GM12878 (cell line): ENCODE measurements at regions not wholly inside any gene's neighbourhood (a gene's known extent, or its start where the extent isn't known, plus 50 kb on each side); places are given as distances from the start of the nearest gene placed in this dataset.

Source experiments
- ATAC-seq: fragments of 200-7000 bp; cut with Tn5 transposase; 3 replicates; pipeline ENCODE4 v1.9.1; 2020; ENCODE audit warnings: mild to moderate bottlenecking, moderate library complexity
- BruUV-seq: library from RNA; stranded (reverse); fragments of 400-500 nt; replicated peaks from 2 replicates; lab custom pipeline; 2021; lab: Mats Ljungman, UMichigan
- CTCF ChIA-PET: fragments of 300-600 bp; sonication (Branson Sonifier 250); formaldehyde crosslinking; extraction: SDS; loops from one replicate; lab custom pipeline; 2021; ENCODE audit warnings: inconsistent platforms; lab: Yijun Ruan, JAX
- POLR2A ChIA-PET: fragments of 350-600 bp; formaldehyde crosslinking; extraction: SDS; loops from one replicate; lab custom pipeline; 2021; ENCODE audit warnings: inconsistent platforms; lab: Charles Lee
- RAD21 ChIA-PET: fragments of 300-600 bp; sonication (Branson Sonifier 250); formaldehyde crosslinking; loops from one replicate; lab custom pipeline; 2023; ENCODE audit warnings: antibody characterized with exemption; ENCODE audit not compliant: unreplicated experiment; lab: Charles Lee
- SMC1A ChIA-PET: fragments of 300-600 bp; sonication (Branson Sonifier 250); formaldehyde crosslinking; loops from one replicate; lab custom pipeline; 2023; ENCODE audit not compliant: unreplicated experiment, uncharacterized antibody; lab: Charles Lee
- DNase-seq: peaks from one replicate; pipeline ENCODE4 v3.0.0-alpha.2; 2011; ENCODE audit warnings: low read depth, low spot score
- FAIRE-seq: peaks from 3 replicates; lab custom pipeline; 2011; peaks lifted over from hg19 to GRCh38; lab: Jason Lieb, UNC
- H2AFZ ChIP-seq: 2 replicates; pipeline ENCODE4 v1.6.0; 2011; ENCODE audit warnings: low read depth, low read length, control low read depth; ENCODE audit not compliant: control insufficient read depth
- H3K27ac ChIP-seq: 2 replicates; pipeline ENCODE4 v1.5.1; 2011; ENCODE audit warnings: control low read depth; ENCODE audit not compliant: control insufficient read depth, insufficient read depth
- H3K27me3 ChIP-seq, 2 experiments: replicated peaks in 1 of 2; 2 replicates each; pipeline versions ENCODE4 v1.6.0 to v1.6.1; 2011; ENCODE audit warnings: low read length in 1 of 2; ENCODE audit not compliant: control insufficient read depth in 2 of 2, insufficient read depth in 2 of 2
- H3K36me3 ChIP-seq, 2 experiments: 2 replicates each; pipeline ENCODE4 v1.5.1; 2011; ENCODE audit warnings: low read length in 1 of 2; ENCODE audit not compliant: control insufficient read depth in 2 of 2, insufficient read depth in 2 of 2
- H3K4me1 ChIP-seq: 2 replicates; pipeline ENCODE4 v1.6.1; 2011; ENCODE audit warnings: mild to moderate bottlenecking, low read length, moderate library complexity, mixed read lengths; ENCODE audit not compliant: control insufficient read depth, insufficient read depth
- H3K4me2 ChIP-seq: 2 replicates; pipeline ENCODE4 v1.6.0; 2011; ENCODE audit warnings: control low read depth; ENCODE audit not compliant: control insufficient read depth, insufficient read depth
- H3K4me3 ChIP-seq: fragments of 200-600 bp; sonication (generic); 2 replicates; pipeline ENCODE4 v1.5.1; 2016
- H3K79me2 ChIP-seq: 2 replicates; pipeline ENCODE4 v1.6.0; 2011; ENCODE audit warnings: low read length; ENCODE audit not compliant: control insufficient read depth, insufficient read depth
- H3K9ac ChIP-seq: 2 replicates; pipeline ENCODE4 v1.8.0; 2011; ENCODE audit warnings: low read length, control low read depth, mixed read lengths; ENCODE audit not compliant: control insufficient read depth, insufficient read depth
- H3K9me3 ChIP-seq: replicated peaks from 3 replicates; pipeline ENCODE4 v1.5.1; 2011; ENCODE audit warnings: mild to moderate bottlenecking, low read length; ENCODE audit not compliant: control insufficient read depth, insufficient read depth
- H4K20me1 ChIP-seq: 2 replicates; pipeline ENCODE4 v1.6.0; 2011; ENCODE audit not compliant: control insufficient read depth, insufficient read depth
- CBX3 ChIP-seq: fragments of 200-600 bp; sonication (generic); IDR thresholded peaks from 2 replicates; pipeline ENCODE4 v1.6.1; 2016; ENCODE audit warnings: low read depth, borderline replicate concordance
- EGR1 ChIP-seq, 2 experiments: IDR thresholded peaks; 1 replicate in 1 of 2; 2 replicates in 1 of 2; pipeline ENCODE4 v1.6.1; 2011 to 2012; ENCODE audit warnings: low read depth in 2 of 2, low read length in 2 of 2, borderline replicate concordance in 1 of 2, mild to moderate bottlenecking in 1 of 2, moderate library complexity in 1 of 2
- IRF5 ChIP-seq: fragments of 450-650 bp; IDR thresholded peaks from 2 replicates; pipeline ENCODE4 v1.6.1; 2017; ENCODE audit warnings: borderline replicate concordance
- JUND ChIP-seq: IDR thresholded peaks from 2 replicates; pipeline ENCODE4 v1.6.1; 2012; ENCODE audit warnings: low read depth, mild to moderate bottlenecking, low read length, improper control_type of control experiment, moderate library complexity
- KDM1A ChIP-seq: fragments of 200-600 bp; sonication (generic); IDR thresholded peaks from 2 replicates; pipeline ENCODE4 v1.6.1; 2016; ENCODE audit warnings: borderline replicate concordance
- NR2F1 ChIP-seq: fragments of 450-650 bp; conservative IDR thresholded peaks from 2 replicates; pipeline ENCODE4 v1.6.1; 2017; ENCODE audit warnings: mild to moderate bottlenecking
- PKNOX1 ChIP-seq: fragments of 450-650 bp; IDR thresholded peaks from 2 replicates; pipeline ENCODE4 v1.6.1; 2016; ENCODE audit warnings: mild to moderate bottlenecking
- REST ChIP-seq: IDR thresholded peaks from 2 replicates; pipeline ENCODE4 v1.6.1; 2012; ENCODE audit warnings: mild to moderate bottlenecking, low read depth, low read length
- RUNX3 ChIP-seq: IDR thresholded peaks from 2 replicates; pipeline ENCODE4 v1.6.1; 2012; ENCODE audit warnings: low read length, inconsistent platforms
- SMARCA5 ChIP-seq: fragments of 450-650 bp; IDR thresholded peaks from 2 replicates; pipeline ENCODE4 v1.6.1; 2017; ENCODE audit warnings: mild to moderate bottlenecking
- SRF ChIP-seq, 2 experiments: IDR thresholded peaks; 2 replicates each; pipeline ENCODE4 v1.6.1; 2011; ENCODE audit warnings: low read depth in 2 of 2, low read length in 2 of 2, mild to moderate bottlenecking in 1 of 2, moderate library complexity in 1 of 2
- TCF7 ChIP-seq: IDR thresholded peaks from 2 replicates; pipeline ENCODE4 v1.6.1; 2014; ENCODE audit warnings: antibody characterized with exemption, borderline replicate concordance
- ZBED1 ChIP-seq: IDR thresholded peaks from 2 replicates; pipeline ENCODE4 v1.6.1; 2016; ENCODE audit warnings: borderline replicate concordance
- WGBS: methylation state at CpG from one replicate; pipeline ENCODE4 v1.1.6; 2016; ENCODE audit warnings: low lambda C conversion rate; ENCODE audit not compliant: insufficient replicate concordance, insufficient coverage; ENCODE audit errors: missing lambda C conversion rate; 5-methylcytosine and 5-hydroxymethylcytosine counted together
- in situ Hi-C: fragments of 300-500 bp; cut with MboI; formaldehyde crosslinking; loops from 9 replicates; pipeline ENCODE4 v1.14.3; 2018; ENCODE audit warnings: mixed read lengths
- intact Hi-C: fragments of 100-400 bp; cut with micrococcal nuclease; formaldehyde crosslinking; loops from one replicate; pipeline ENCODE4 v1.14.2; 2022; ENCODE audit not compliant: unreplicated experiment

GRCh38 chr3:3519266-3519665 lies 280.0 kb upstream of the LRRN1 start:
- FAIRE-seq (no peak), DNase-seq (no peak), ATAC-seq (no peak)
- in situ Hi-C loops: no loop called here
- Histone ChIP-seq H3K9ac (no peak overlapping the region), H4K20me1 (no peaks in the 10 kb centered on the region), H3K4me3 (no peak overlapping the region), H3K4me2 (no peak overlapping the region), H3K27ac (no peak overlapping the region), H3K36me3 (no peaks in the 10 kb centered on the region), H3K27me3 (no peaks in the 10 kb centered on the region), H3K79me2 (no peaks in the 10 kb centered on the region), H3K9me3 (no peaks in the 10 kb centered on the region), H3K4me1 (no peaks in the 10 kb centered on the region), H2AFZ (no peak overlapping the region)
- WGBS: 23% methylated on average over 2 of the region's 2 CpGs
- intact Hi-C loops: no loop called here
- TF ChIP-seq KDM1A: no peak
- TF ChIP-seq SMARCA5: no peak
- TF ChIP-seq ZBED1: no peak
- TF ChIP-seq IRF5: no peak
- TF ChIP-seq EGR1 (IDR thresholded peaks at IDR 0.05; ENCODE audit: borderline replicate concordance in 1 of 2, low read depth in 2 of 2, low read length in 2 of 2): no peak
- no peak for TF ChIP-seq SRF (IDR thresholded peaks at IDR 0.05; ENCODE audit: low read depth in 2 of 2, low read length in 2 of 2)
- no peak for TF ChIP-seq CBX3
- POLR2A ChIA-PET: interaction anchor here (0.7 kb wide), 1 partner anchor 275 kb away, joined by 3 read pairs; no protein-coding TSS in a partner anchor
- RAD21 ChIA-PET: no interaction called here
- no TSS peak for BruUV-seq
- SMC1A ChIA-PET: no interaction called here
- CTCF ChIA-PET: interaction anchor here (0.7 kb wide), 1 partner anchor 239 kb away, joined by 3 read pairs; no protein-coding TSS in a partner anchor

GRCh38 chr3:3516996-3517395 lies 282.2 kb upstream of the LRRN1 start:
- intact Hi-C loops (no loop called here), in situ Hi-C loops (no loop called here)
- no peak for FAIRE-seq
- no peaks in the 10 kb centered on the region for H4K20me1 ChIP-seq
- no peak for ATAC-seq
- no peak for DNase-seq
- CTCF ChIA-PET: no interaction called here
- H3K9ac ChIP-seq: no peak overlapping the region
- BruUV-seq: no TSS peak
- H3K9me3 ChIP-seq: no peaks in the 10 kb centered on the region
- no peaks in the 10 kb centered on the region for H3K79me2 ChIP-seq
- H3K4me3 ChIP-seq: no peak overlapping the region
- POLR2A ChIA-PET: no interaction called here
- H3K4me1 ChIP-seq: no peaks in the 10 kb centered on the region
- no peak overlapping the region for H3K27ac ChIP-seq
- H3K4me2 ChIP-seq: no peak overlapping the region
- SMC1A ChIA-PET: interaction anchor here (1.0 to 1.1 kb wide), 2 partner anchors 8 to 317 kb away, joined by 3 to 4 read pairs; no protein-coding TSS in a partner anchor
- no peak overlapping the region for H2AFZ ChIP-seq
- H3K27me3 ChIP-seq: no peaks in the 10 kb centered on the region
- WGBS: 46% methylated on average over 4 of the region's 4 CpGs
- RAD21 ChIA-PET: no interaction called here
- no peaks in the 10 kb centered on the region for H3K36me3 ChIP-seq
- no peak for TF ChIP-seq ZBED1
- TF ChIP-seq PKNOX1: no peak
- no peak for TF ChIP-seq NR2F1
- TF ChIP-seq TCF7: no peak
- TF ChIP-seq JUND: no peak
- no peak for TF ChIP-seq RUNX3
- no peak for TF ChIP-seq REST
- no peak for TF ChIP-seq SMARCA5
